ENCODE measurements at regions not wholly inside any gene's neighbourhood (a gene's known extent, or its start where the extent isn't known, plus 50 kb on each side); places are given as distances from the start of the nearest gene placed in this dataset.

DNA sequence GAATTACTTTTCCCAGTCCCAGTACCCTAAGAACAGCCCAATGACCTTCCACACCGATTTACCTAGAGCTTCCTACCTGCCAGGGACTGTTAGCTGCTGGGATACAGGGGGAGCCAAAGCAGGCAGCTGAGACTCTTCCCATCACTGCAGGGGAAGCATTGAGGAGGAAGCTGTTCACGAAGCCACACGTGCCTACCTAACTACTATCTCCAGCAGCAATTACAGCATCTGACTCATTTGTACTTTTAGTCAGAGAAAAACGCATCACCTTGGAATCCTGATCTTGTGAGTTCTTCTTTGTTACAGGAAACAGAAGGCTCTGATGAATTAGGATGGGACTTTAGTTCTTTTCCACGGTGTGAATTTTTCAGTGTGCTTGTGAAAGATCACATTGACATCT, 113.7 kb upstream of the DHX40 start:
- intact Hi-C loops (cut with micrococcal nuclease; ENCODE audit: unreplicated experiment) = no loop called here
- no peaks in the 10 kb centered on the region for H3K79me2 ChIP-seq (ENCODE audit: control insufficient read depth, insufficient read depth, low read length)
- CTCF ChIA-PET = interaction anchor here (0.6 to 3.0 kb wide), 3 partner anchors 10 to 137 kb away, joined by 3 to 18 read pairs (median 3); no protein-coding TSS in a partner anchor
- no peaks in the 10 kb centered on the region for H3K36me3 ChIP-seq (ENCODE audit: control insufficient read depth in 2 of 2, insufficient read depth in 2 of 2, low read length in 1 of 2)
- 5% methylated on average over 5 of the region's 5 CpGs for WGBS (ENCODE audit: insufficient coverage, insufficient replicate concordance, low lambda C conversion rate, missing lambda C conversion rate)
- no peak overlapping the region for H3K4me2 ChIP-seq (ENCODE audit: control insufficient read depth, insufficient read depth)
- no peak for ATAC-seq
- RAD21 ChIA-PET (ENCODE audit: unreplicated experiment) = interaction anchor here (2.0 kb wide), 1 partner anchor 10 kb away, joined by 5 read pairs; no protein-coding TSS in a partner anchor
- H3K9ac ChIP-seq (ENCODE audit: control insufficient read depth, insufficient read depth, low read length) = no peak overlapping the region
- TF ChIP-seq GATAD2B (conservative IDR thresholded peaks at IDR 0.05; ENCODE audit: low read depth) = no peak
- no peak for TF ChIP-seq CHD4 (IDR thresholded peaks at IDR 0.05)
- TF ChIP-seq STAT3 (IDR thresholded peaks at IDR 0.05; ENCODE audit: low read depth, low read length) = no peak
- no peak for TF ChIP-seq MYC (IDR thresholded peaks at IDR 0.05; ENCODE audit: insufficient read depth, insufficient read length, insufficient replicate concordance, low read length, severe bottlenecking)
- TF ChIP-seq SRF (IDR thresholded peaks at IDR 0.05; ENCODE audit: low read depth in 2 of 2, low read length in 2 of 2) = no peak
- TF ChIP-seq ZNF622 (IDR thresholded peaks at IDR 0.05) = no peak
- no peaks in the 10 kb centered on the region for H3K27me3 ChIP-seq (replicated peaks in 1 of 2; ENCODE audit: control insufficient read depth in 2 of 2, insufficient read depth in 2 of 2, low read length in 1 of 2)
- H3K4me1 ChIP-seq (ENCODE audit: control insufficient read depth, insufficient read depth, low read length) = no peaks in the 10 kb centered on the region
- H3K9me3 ChIP-seq (replicated peaks; ENCODE audit: control insufficient read depth, insufficient read depth, low read length) = no peaks in the 10 kb centered on the region
- no peak for FAIRE-seq
- DNase-seq (ENCODE audit: low read depth, low spot score) = no peak
- in situ Hi-C loops (cut with MboI) = no loop called here
- no peak overlapping the region for H2AFZ ChIP-seq (ENCODE audit: control insufficient read depth, low read depth, low read length)
- no peak overlapping the region for H3K27ac ChIP-seq (ENCODE audit: control insufficient read depth, insufficient read depth)
- BruUV-seq (replicated peaks) = no TSS peak
- SMC1A ChIA-PET (ENCODE audit: uncharacterized antibody, unreplicated experiment) = interaction anchor here (0.9 to 1.7 kb wide), 3 partner anchors 10 to 141 kb away, joined by 3 to 5 read pairs (median 4); no protein-coding TSS in a partner anchor
- no peak overlapping the region for H3K4me3 ChIP-seq
- no peaks in the 10 kb centered on the region for H4K20me1 ChIP-seq (ENCODE audit: control insufficient read depth, insufficient read depth)
- POLR2A ChIA-PET = interaction anchor here (0.6 kb wide), 2 partner anchors 8 to 103 kb away, joined by 4 to 5 read pairs; no protein-coding TSS in a partner anchor

DNA sequence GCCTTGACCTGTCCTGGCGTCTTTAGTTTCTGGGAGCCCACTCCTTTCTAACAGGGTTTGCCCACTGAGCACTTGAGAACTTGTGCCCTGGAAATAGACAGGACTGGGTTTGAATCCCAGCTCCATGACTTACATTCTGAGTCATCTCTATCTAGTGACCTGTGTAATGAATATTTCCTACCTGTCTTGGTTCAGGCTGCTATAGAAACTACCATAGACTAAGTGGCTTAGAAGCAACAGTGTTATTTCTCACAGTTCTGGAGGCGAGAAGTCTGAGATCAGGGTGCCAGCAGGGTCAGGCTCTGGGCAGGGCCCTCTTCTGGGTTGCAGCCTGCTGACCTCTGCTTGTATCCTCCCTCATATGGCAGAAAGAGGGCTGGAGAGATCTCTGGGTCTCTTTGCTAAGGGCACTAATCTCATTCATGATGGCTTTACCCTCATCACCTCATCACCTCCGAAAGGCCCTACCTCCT, 110.7 kb upstream of the DHX40 start:
- H3K9me3 ChIP-seq (replicated peaks; ENCODE audit: control insufficient read depth, insufficient read depth, low read length) = no peaks in the 10 kb centered on the region
- in situ Hi-C loops (cut with MboI) = no loop called here
- H2AFZ ChIP-seq (ENCODE audit: control insufficient read depth, low read depth, low read length) = no peak overlapping the region
- ChIA-PET SMC1A (ENCODE audit: uncharacterized antibody, unreplicated experiment) (no interaction called here), CTCF (no interaction called here), POLR2A (no interaction called here), RAD21 (ENCODE audit: unreplicated experiment) (no interaction called here)
- intact Hi-C loops (cut with micrococcal nuclease; ENCODE audit: unreplicated experiment) = no loop called here
- FAIRE-seq = no peak
- H3K27ac ChIP-seq (ENCODE audit: control insufficient read depth, insufficient read depth) = no peak overlapping the region
- 19% methylated on average over 3 of the region's 3 CpGs for WGBS (ENCODE audit: insufficient coverage, insufficient replicate concordance, low lambda C conversion rate, missing lambda C conversion rate)
- no peak overlapping the region for H3K9ac ChIP-seq (ENCODE audit: control insufficient read depth, insufficient read depth, low read length)
- no peaks in the 10 kb centered on the region for H4K20me1 ChIP-seq (ENCODE audit: control insufficient read depth, insufficient read depth)
- H3K27me3 ChIP-seq (replicated peaks in 1 of 2; ENCODE audit: control insufficient read depth in 2 of 2, insufficient read depth in 2 of 2, low read length in 1 of 2) = no peaks in the 10 kb centered on the region
- H3K4me1 ChIP-seq (ENCODE audit: control insufficient read depth, insufficient read depth, low read length) = no peaks in the 10 kb centered on the region
- no peak for DNase-seq (ENCODE audit: low read depth, low spot score)
- H3K79me2 ChIP-seq (ENCODE audit: control insufficient read depth, insufficient read depth, low read length) = no peaks in the 10 kb centered on the region
- H3K36me3 ChIP-seq (ENCODE audit: control insufficient read depth in 2 of 2, insufficient read depth in 2 of 2, low read length in 1 of 2) = no peaks in the 10 kb centered on the region
- no TSS peak for BruUV-seq (replicated peaks)
- no peak for ATAC-seq
- no peak overlapping the region for H3K4me2 ChIP-seq (ENCODE audit: control insufficient read depth, insufficient read depth)
- no peak overlapping the region for H3K4me3 ChIP-seq
- TF ChIP-seq, protein P1, sequence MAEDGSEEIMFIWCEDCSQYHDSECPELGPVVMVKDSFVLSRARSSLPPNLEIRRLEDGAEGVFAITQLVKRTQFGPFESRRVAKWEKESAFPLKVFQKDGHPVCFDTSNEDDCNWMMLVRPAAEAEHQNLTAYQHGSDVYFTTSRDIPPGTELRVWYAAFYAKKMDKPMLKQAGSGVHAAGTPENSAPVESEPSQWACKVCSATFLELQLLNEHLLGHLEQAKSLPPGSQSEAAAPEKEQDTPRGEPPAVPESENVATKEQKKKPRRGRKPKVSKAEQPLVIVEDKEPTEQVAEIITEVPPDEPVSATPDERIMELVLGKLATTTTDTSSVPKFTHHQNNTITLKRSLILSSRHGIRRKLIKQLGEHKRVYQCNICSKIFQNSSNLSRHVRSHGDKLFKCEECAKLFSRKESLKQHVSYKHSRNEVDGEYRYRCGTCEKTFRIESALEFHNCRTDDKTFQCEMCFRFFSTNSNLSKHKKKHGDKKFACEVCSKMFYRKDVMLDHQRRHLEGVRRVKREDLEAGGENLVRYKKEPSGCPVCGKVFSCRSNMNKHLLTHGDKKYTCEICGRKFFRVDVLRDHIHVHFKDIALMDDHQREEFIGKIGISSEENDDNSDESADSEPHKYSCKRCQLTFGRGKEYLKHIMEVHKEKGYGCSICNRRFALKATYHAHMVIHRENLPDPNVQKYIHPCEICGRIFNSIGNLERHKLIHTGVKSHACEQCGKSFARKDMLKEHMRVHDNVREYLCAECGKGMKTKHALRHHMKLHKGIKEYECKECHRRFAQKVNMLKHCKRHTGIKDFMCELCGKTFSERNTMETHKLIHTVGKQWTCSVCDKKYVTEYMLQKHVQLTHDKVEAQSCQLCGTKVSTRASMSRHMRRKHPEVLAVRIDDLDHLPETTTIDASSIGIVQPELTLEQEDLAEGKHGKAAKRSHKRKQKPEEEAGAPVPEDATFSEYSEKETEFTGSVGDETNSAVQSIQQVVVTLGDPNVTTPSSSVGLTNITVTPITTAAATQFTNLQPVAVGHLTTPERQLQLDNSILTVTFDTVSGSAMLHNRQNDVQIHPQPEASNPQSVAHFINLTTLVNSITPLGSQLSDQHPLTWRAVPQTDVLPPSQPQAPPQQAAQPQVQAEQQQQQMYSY (CRISPR knock-in tag; IDR thresholded peaks at IDR 0.05) = no peak
- TF ChIP-seq IKZF1 (conservative IDR thresholded peaks at IDR 0.05) = no peak
- no peak for TF ChIP-seq HCFC1 (IDR thresholded peaks at IDR 0.05; ENCODE audit: low read length)
- no peak for TF ChIP-seq FOXK2 (IDR thresholded peaks at IDR 0.05)
- no peak for TF ChIP-seq RB1 (IDR thresholded peaks at IDR 0.05; ENCODE audit: borderline replicate concordance)
- TF ChIP-seq, protein P2, sequence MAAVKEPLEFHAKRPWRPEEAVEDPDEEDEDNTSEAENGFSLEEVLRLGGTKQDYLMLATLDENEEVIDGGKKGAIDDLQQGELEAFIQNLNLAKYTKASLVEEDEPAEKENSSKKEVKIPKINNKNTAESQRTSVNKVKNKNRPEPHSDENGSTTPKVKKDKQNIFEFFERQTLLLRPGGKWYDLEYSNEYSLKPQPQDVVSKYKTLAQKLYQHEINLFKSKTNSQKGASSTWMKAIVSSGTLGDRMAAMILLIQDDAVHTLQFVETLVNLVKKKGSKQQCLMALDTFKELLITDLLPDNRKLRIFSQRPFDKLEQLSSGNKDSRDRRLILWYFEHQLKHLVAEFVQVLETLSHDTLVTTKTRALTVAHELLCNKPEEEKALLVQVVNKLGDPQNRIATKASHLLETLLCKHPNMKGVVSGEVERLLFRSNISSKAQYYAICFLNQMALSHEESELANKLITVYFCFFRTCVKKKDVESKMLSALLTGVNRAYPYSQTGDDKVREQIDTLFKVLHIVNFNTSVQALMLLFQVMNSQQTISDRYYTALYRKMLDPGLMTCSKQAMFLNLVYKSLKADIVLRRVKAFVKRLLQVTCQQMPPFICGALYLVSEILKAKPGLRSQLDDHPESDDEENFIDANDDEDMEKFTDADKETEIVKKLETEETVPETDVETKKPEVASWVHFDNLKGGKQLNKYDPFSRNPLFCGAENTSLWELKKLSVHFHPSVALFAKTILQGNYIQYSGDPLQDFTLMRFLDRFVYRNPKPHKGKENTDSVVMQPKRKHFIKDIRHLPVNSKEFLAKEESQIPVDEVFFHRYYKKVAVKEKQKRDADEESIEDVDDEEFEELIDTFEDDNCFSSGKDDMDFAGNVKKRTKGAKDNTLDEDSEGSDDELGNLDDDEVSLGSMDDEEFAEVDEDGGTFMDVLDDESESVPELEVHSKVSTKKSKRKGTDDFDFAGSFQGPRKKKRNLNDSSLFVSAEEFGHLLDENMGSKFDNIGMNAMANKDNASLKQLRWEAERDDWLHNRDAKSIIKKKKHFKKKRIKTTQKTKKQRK (IDR thresholded peaks at IDR 0.05; ENCODE audit: low read depth, low read length) = no peak
